ENCODE measurements at regions not wholly inside any gene's neighbourhood (a gene's known extent, or its start where the extent isn't known, plus 50 kb on each side); places are given as distances from the start of the nearest gene placed in this dataset.
A peak's percentile ranks its signal among the peaks of the same experiment; 100 is the strongest.

DNA sequence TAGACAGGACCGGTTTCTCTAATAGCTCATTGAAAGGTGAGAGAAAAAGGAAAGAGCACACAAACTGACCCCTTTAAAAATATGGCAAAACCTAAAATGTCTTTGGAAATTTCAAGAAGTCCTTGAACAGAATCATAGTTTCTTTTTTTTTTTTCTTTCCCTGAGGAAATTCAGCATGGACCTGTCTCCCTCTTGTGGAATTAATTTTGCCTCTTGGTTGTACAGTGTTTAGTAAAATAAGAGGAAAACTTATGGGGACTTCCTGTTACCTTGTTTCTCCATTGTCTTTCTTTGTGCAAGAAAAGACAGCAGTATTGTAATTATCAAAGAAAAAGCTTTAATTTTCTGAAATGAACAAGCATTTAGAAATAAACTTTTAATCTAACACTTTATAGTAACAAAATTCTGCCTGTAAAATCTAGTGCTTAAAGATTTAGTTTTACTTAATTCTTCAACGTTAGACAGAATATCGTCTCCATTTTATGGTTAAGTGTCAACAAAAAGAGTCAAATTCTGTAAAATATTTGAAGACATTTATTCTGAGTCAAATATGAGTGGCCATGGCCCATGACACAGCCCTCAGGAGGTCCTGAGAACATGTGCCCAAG, 176.3 kb upstream of the NABP1 start:
- TF ChIP-seq POLR2A (IDR thresholded peaks at IDR 0.05), result no peak
- TF ChIP-seq, protein P1, sequence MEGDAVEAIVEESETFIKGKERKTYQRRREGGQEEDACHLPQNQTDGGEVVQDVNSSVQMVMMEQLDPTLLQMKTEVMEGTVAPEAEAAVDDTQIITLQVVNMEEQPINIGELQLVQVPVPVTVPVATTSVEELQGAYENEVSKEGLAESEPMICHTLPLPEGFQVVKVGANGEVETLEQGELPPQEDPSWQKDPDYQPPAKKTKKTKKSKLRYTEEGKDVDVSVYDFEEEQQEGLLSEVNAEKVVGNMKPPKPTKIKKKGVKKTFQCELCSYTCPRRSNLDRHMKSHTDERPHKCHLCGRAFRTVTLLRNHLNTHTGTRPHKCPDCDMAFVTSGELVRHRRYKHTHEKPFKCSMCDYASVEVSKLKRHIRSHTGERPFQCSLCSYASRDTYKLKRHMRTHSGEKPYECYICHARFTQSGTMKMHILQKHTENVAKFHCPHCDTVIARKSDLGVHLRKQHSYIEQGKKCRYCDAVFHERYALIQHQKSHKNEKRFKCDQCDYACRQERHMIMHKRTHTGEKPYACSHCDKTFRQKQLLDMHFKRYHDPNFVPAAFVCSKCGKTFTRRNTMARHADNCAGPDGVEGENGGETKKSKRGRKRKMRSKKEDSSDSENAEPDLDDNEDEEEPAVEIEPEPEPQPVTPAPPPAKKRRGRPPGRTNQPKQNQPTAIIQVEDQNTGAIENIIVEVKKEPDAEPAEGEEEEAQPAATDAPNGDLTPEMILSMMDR (IDR thresholded peaks at IDR 0.05), result peak; percentile 46 to 72 (median 58)
